ENCODE measurements at regions not wholly inside any gene's neighbourhood (a gene's known extent, or its start where the extent isn't known, plus 50 kb on each side); places are given as distances from the start of the nearest gene placed in this dataset.
A peak's percentile ranks its signal among the peaks of the same experiment; 100 is the strongest.

DNA sequence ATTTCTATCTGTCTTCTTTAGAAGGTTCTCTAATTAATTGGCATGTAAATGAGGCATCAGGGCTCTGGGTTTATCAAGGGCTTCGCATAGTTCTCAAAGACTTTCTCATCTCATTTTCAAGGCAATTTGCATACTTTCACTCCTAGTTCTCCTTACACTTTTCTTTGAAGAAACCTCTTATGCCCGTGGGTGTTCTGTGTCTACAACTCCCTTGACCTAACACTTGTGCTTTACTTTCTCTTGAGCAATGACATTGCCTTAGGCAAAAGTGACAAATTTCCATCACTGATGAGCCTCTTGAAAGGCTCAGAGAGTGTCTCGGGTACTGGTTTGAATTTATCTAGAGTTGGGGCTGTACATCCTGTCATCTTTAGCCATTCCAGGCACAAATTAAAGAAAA lies 74.7 kb upstream of the ITPRID1 start:
- Histone ChIP-seq H3K27ac (no peak overlapping the region), H3K9me3 (no peaks in the 10 kb centered on the region), H3K4me1 (no peaks in the 10 kb centered on the region), H3K36me3 (no peaks in the 10 kb centered on the region), H3K4me3 (no peak overlapping the region), H3K27me3 (no peaks in the 10 kb centered on the region)
- no peak for TF ChIP-seq POLR2A (IDR thresholded peaks at IDR 0.05)
- TF ChIP-seq, protein P1, sequence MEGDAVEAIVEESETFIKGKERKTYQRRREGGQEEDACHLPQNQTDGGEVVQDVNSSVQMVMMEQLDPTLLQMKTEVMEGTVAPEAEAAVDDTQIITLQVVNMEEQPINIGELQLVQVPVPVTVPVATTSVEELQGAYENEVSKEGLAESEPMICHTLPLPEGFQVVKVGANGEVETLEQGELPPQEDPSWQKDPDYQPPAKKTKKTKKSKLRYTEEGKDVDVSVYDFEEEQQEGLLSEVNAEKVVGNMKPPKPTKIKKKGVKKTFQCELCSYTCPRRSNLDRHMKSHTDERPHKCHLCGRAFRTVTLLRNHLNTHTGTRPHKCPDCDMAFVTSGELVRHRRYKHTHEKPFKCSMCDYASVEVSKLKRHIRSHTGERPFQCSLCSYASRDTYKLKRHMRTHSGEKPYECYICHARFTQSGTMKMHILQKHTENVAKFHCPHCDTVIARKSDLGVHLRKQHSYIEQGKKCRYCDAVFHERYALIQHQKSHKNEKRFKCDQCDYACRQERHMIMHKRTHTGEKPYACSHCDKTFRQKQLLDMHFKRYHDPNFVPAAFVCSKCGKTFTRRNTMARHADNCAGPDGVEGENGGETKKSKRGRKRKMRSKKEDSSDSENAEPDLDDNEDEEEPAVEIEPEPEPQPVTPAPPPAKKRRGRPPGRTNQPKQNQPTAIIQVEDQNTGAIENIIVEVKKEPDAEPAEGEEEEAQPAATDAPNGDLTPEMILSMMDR (IDR thresholded peaks at IDR 0.05) = no peak
- TF ChIP-seq POLR2AphosphoS5 (IDR thresholded peaks at IDR 0.05) = no peak
- no peak for TF ChIP-seq EP300 (IDR thresholded peaks at IDR 0.05)
- WGBS, 2 donors = 56 to 73% methylated on average over 3 of the region's 3 CpGs
- DNase-seq = no peak
- no peak for ATAC-seq (ENCODE audit: low FRiP score in 2 of 2)

DNA sequence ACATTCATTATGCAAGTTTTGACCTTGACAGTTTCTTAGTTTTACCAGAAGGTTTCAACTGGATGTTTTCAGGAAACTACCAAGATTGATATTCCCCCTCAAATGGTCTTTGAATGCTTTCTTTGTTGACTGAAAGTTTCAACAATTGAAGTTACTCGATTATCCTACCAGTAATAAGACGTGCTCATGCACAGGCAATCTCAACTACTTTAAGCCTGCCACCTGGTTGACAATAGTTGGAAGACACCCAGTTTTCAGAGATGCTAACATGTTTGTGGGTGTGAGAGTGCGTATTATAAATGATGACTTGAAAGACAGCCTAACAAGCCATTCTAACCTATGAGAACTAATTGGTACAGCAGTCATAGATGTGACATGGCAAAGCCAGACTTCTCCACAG lies 73.4 kb upstream of the ITPRID1 start:
- no peak overlapping the region for H3K27ac ChIP-seq
- H3K36me3 ChIP-seq = no peaks in the 10 kb centered on the region
- 79% methylated on average over 3 of the region's 3 CpGs for WGBS, 2 donors
- DNase-seq (no peak), ATAC-seq (ENCODE audit: low FRiP score in 2 of 2) (no peak)
- no peaks in the 10 kb centered on the region for H3K27me3 ChIP-seq
- TF ChIP-seq EP300 (IDR thresholded peaks at IDR 0.05) (no peak), POLR2A (IDR thresholded peaks at IDR 0.05) (no peak), POLR2AphosphoS5 (IDR thresholded peaks at IDR 0.05) (no peak)
- TF ChIP-seq, protein P1 (IDR thresholded peaks at IDR 0.05) = no peak
- no peaks in the 10 kb centered on the region for H3K4me1 ChIP-seq
- no peak overlapping the region for H3K4me3 ChIP-seq
- no peaks in the 10 kb centered on the region for H3K9me3 ChIP-seq

DNA sequence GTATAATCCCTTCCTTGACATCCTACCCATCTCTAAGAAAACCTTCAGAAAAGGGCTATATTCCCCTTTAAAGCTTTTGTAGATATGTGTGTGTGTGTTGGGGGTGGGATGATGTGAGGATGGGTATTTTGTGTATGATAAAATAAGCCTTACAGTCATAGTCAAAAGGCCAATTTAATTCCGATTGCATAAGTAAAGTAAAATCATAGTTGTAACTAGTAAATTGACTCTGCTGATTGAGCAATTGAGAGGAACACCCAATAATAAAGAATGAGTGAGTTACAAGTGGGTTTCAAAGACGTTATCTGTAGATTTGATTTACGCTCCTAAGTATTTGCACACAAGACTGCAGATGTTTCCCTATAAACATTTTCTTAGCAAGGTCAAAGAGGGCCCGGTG lies 71.3 kb upstream of the ITPRID1 start:
- DNase-seq (no peak), ATAC-seq (ENCODE audit: low FRiP score in 2 of 2) (no peak)
- Histone ChIP-seq H3K27ac (no peak overlapping the region), H3K4me3 (no peak overlapping the region), H3K4me1 (no peaks in the 10 kb centered on the region), H3K27me3 (no peaks in the 10 kb centered on the region), H3K9me3 (no peaks in the 10 kb centered on the region), H3K36me3 (no peaks in the 10 kb centered on the region)
- 29 to 34% methylated on average over 4 of the region's 4 CpGs for WGBS, 2 donors
- TF ChIP-seq POLR2A (IDR thresholded peaks at IDR 0.05) (no peak), EP300 (IDR thresholded peaks at IDR 0.05) (no peak), POLR2AphosphoS5 (IDR thresholded peaks at IDR 0.05) (no peak)
- TF ChIP-seq, protein P1 (IDR thresholded peaks at IDR 0.05) = no peak

DNA sequence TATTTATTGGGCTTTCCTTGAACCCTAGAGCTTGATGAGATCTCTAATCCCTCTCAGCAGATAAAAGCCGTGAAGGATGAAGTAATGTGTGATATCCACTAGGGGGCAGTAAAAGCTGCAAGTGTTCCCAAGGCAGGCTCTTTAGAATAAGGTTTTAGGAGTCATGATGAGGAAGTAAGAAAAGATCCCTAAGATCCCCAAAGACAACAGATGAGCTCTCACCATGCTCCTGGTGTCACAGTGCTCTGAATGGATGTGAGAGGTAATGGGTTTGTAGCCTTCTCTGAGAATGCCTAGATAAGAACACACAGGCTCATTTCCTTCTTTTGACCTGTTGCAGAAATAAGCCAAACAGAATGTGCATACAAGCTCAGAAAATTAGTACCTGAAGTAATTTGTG lies 70.4 kb upstream of the ITPRID1 start:
- no peaks in the 10 kb centered on the region for H3K4me1 ChIP-seq
- DNase-seq = no peak
- no peak overlapping the region for H3K4me3 ChIP-seq
- ATAC-seq (ENCODE audit: low FRiP score in 2 of 2) = peak in 1 of 2 donors; percentile 86
- H3K27me3 ChIP-seq = no peaks in the 10 kb centered on the region
- no peak overlapping the region for H3K27ac ChIP-seq
- TF ChIP-seq, protein P1 (IDR thresholded peaks at IDR 0.05) = peak in 5 of 6 experiments; percentile 61 to 78 (median 67)
- TF ChIP-seq POLR2A (IDR thresholded peaks at IDR 0.05) = no peak
- H3K9me3 ChIP-seq = no peaks in the 10 kb centered on the region
- H3K36me3 ChIP-seq = no peaks in the 10 kb centered on the region
- 0 to 9% methylated on average over 1 of the region's 1 CpG for WGBS, 2 donors

DNA sequence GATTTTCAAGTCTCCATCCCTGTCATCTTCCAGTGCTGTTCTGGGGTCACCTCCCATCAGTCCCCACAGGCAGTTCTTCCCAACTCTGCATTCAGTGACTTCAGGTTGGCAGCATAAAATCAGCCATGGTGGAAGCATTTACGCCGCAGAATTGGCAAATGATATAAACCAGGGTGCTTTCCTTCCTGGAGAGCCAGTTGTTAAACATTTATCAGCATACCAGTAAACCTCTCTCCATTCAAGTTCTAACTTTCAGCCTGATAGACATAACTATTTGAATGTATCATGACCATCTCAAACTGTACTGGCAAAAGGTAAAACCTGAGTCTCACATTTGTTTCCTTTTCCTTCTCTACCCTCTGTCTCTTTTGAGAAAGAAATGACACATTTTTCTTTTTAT lies 69.7 kb upstream of the ITPRID1 start:
- Histone ChIP-seq H3K27me3 (no peaks in the 10 kb centered on the region), H3K27ac (no peak overlapping the region), H3K9me3 (no peaks in the 10 kb centered on the region), H3K4me1 (no peaks in the 10 kb centered on the region), H3K4me3 (no peak overlapping the region), H3K36me3 (no peaks in the 10 kb centered on the region)
- ATAC-seq (ENCODE audit: low FRiP score in 2 of 2) (no peak), DNase-seq (no peak)
- WGBS, 2 donors = 41 to 44% methylated on average over 2 of the region's 2 CpGs
- no peak for TF ChIP-seq POLR2AphosphoS5 (IDR thresholded peaks at IDR 0.05)
- TF ChIP-seq EP300 (IDR thresholded peaks at IDR 0.05) = no peak
- TF ChIP-seq, protein P1 (IDR thresholded peaks at IDR 0.05) = no peak
- TF ChIP-seq POLR2A (IDR thresholded peaks at IDR 0.05) = no peak
